HEK293 (cell line): ENCODE measurements at regions not wholly inside any gene's neighbourhood (a gene's known extent, or its start where the extent isn't known, plus 50 kb on each side); places are given as distances from the start of the nearest gene placed in this dataset.

Experiments
- CTCF ChIA-PET: fragments of 350-600 bp; formaldehyde crosslinking; extraction: SDS; loops from one replicate; lab custom pipeline; 2021; ENCODE audit warnings: antibody characterized with exemption; lab: Yijun Ruan, JAX
- POLR2A ChIA-PET: fragments of 300-600 bp; formaldehyde crosslinking; extraction: SDS; loops from one replicate; lab custom pipeline; 2020; ENCODE audit warnings: antibody characterized with exemption, inconsistent platforms; lab: Yijun Ruan, JAX
- H3K27ac ChIP-seq: fragments of 200-500 bp; sonication (Bioruptor generic); 2 replicates; pipeline ENCODE4 v1.5.1; 2014; ENCODE audit warnings: low read depth, low read length, control low read depth, inconsistent platforms; ENCODE audit errors: extremely low read depth
- H3K36me3 ChIP-seq, 2 experiments: fragments of 200-500 bp in 1 of 2; sonication (Bioruptor generic) in 1 of 2; 1 replicate in 1 of 2; 2 replicates in 1 of 2; pipeline ENCODE4 v1.5.1; 2014 to 2017; ENCODE audit warnings: inconsistent platforms in 2 of 2, low read length in 2 of 2; ENCODE audit not compliant: control insufficient read depth in 2 of 2, insufficient read depth in 1 of 2
- H3K4me1 ChIP-seq: fragments of 200-500 bp; sonication (Bioruptor generic); 2 replicates; pipeline ENCODE4 v1.5.1; 2014; ENCODE audit warnings: mild to moderate bottlenecking, low read length, inconsistent platforms; ENCODE audit not compliant: control insufficient read depth, insufficient read depth
- H3K4me3 ChIP-seq: 2 replicates; pipeline ENCODE4 v1.5.1; 2011; ENCODE audit warnings: low read depth, mild to moderate bottlenecking, control low read depth, low read length, moderate library complexity
- H3K9me3 ChIP-seq: fragments of 200-500 bp; sonication (Bioruptor generic); 2 replicates; pipeline ENCODE4 v1.5.1; 2014; ENCODE audit warnings: low read depth, low read length, inconsistent platforms; ENCODE audit not compliant: control insufficient read depth, insufficient read depth
- BCL11A ChIP-seq: fragments of 450-650 bp; formaldehyde crosslinking; IDR thresholded peaks from 2 replicates; pipeline ENCODE4 v1.5.1; 2016; ENCODE audit warnings: low read depth, missing biosample characterization, missing genetic modification characterization
- GLI2 ChIP-seq: fragments of 450-650 bp; formaldehyde crosslinking; IDR thresholded peaks from 2 replicates; pipeline ENCODE4; 2017; ENCODE audit warnings: missing biosample characterization, missing genetic modification characterization, low read depth, borderline replicate concordance
- HOXD13 ChIP-seq: sonication (generic); formaldehyde crosslinking; IDR thresholded peaks from 2 replicates; pipeline ENCODE4 v1.8.0; 2022; ENCODE audit warnings: missing genetic modification reagents, borderline replicate concordance
- KLF7 ChIP-seq: fragments of 450-650 bp; formaldehyde crosslinking; IDR thresholded peaks from 2 replicates; pipeline ENCODE4 v1.5.1; 2016; ENCODE audit warnings: missing biosample characterization, missing genetic modification characterization, borderline replicate concordance
- KLF9 ChIP-seq: fragments of 450-650 bp; formaldehyde crosslinking; IDR thresholded peaks from 2 replicates; pipeline ENCODE4 v1.5.1; 2016; ENCODE audit warnings: missing biosample characterization, missing genetic modification characterization, low read depth
- MYNN ChIP-seq: fragments of 450-650 bp; formaldehyde crosslinking; IDR thresholded peaks from 2 replicates; pipeline ENCODE4 v1.5.1; 2016; ENCODE audit warnings: missing biosample characterization, missing genetic modification characterization, borderline replicate concordance
- YY2 ChIP-seq: fragments of 450-650 bp; formaldehyde crosslinking; IDR thresholded peaks from 2 replicates; pipeline ENCODE4 v1.5.1; 2016; ENCODE audit warnings: missing biosample characterization, missing genetic modification characterization
- ZBTB1 ChIP-seq: fragments of 450-650 bp; formaldehyde crosslinking; IDR thresholded peaks from 2 replicates; pipeline ENCODE4 v1.5.1; 2016; ENCODE audit warnings: missing biosample characterization, missing genetic modification characterization
- ZFHX2 ChIP-seq: fragments of 450-650 bp; formaldehyde crosslinking; conservative IDR thresholded peaks from 2 replicates; pipeline ENCODE4 v1.5.1; 2016; ENCODE audit warnings: missing biosample characterization, missing genetic modification characterization
- ZNF114 ChIP-seq: fragments of 450-650 bp; formaldehyde crosslinking; IDR thresholded peaks from 2 replicates; pipeline ENCODE4 v1.5.0; 2017; ENCODE audit warnings: missing biosample characterization, missing genetic modification characterization
- ZNF138 ChIP-seq: fragments of 450-650 bp; formaldehyde crosslinking; IDR thresholded peaks from 2 replicates; pipeline ENCODE4 v1.5.1; 2016; ENCODE audit warnings: missing biosample characterization, missing genetic modification characterization, borderline replicate concordance
- ZNF16 ChIP-seq: fragments of 450-650 bp; formaldehyde crosslinking; IDR thresholded peaks from 2 replicates; pipeline ENCODE4 v1.5.1; 2016; ENCODE audit warnings: low read depth, missing biosample characterization, missing genetic modification characterization
- ZNF19 ChIP-seq: fragments of 450-650 bp; formaldehyde crosslinking; IDR thresholded peaks from 2 replicates; pipeline ENCODE4; 2016; ENCODE audit warnings: missing biosample characterization, missing genetic modification characterization, low read depth
- ZNF2 ChIP-seq: fragments of 450-650 bp; formaldehyde crosslinking; IDR thresholded peaks from 2 replicates; pipeline ENCODE4 v1.5.1; 2016; ENCODE audit warnings: missing biosample characterization, missing genetic modification characterization
- ZNF24 ChIP-seq: fragments of 450-650 bp; formaldehyde crosslinking; IDR thresholded peaks from 2 replicates; pipeline ENCODE4 v1.5.1; 2016; ENCODE audit warnings: missing biosample characterization, missing genetic modification characterization
- ZNF335 ChIP-seq: fragments of 450-650 bp; formaldehyde crosslinking; conservative IDR thresholded peaks from 2 replicates; pipeline ENCODE4 v1.5.1; 2016; ENCODE audit warnings: missing biosample characterization, missing genetic modification characterization
- ZNF404 ChIP-seq: fragments of 450-650 bp; formaldehyde crosslinking; IDR thresholded peaks from 2 replicates; pipeline ENCODE4 v1.5.1; 2017; ENCODE audit warnings: missing biosample characterization, missing genetic modification characterization
- ZNF555 ChIP-seq: fragments of 450-650 bp; formaldehyde crosslinking; conservative IDR thresholded peaks from 2 replicates; pipeline ENCODE4 v1.5.1; 2017; ENCODE audit warnings: missing biosample characterization, mild to moderate bottlenecking, missing genetic modification characterization, inconsistent platforms
- ZNF629 ChIP-seq: fragments of 450-650 bp; formaldehyde crosslinking; IDR thresholded peaks from 2 replicates; pipeline ENCODE4 v1.5.1; 2017; ENCODE audit warnings: missing biosample characterization, missing genetic modification characterization
- ZNF660 ChIP-seq: fragments of 450-650 bp; IDR thresholded peaks from 2 replicates; pipeline ENCODE4 v1.5.1; 2018; ENCODE audit warnings: missing biosample characterization, mild to moderate bottlenecking, missing genetic modification characterization
- ZNF677 ChIP-seq: fragments of 450-650 bp; IDR thresholded peaks from 2 replicates; pipeline ENCODE4 v1.5.0; 2018; ENCODE audit warnings: missing biosample characterization, mild to moderate bottlenecking, missing genetic modification characterization, moderate library complexity
- ZNF747 ChIP-seq: fragments of 450-650 bp; formaldehyde crosslinking; IDR thresholded peaks from 2 replicates; pipeline ENCODE4 v1.5.1; 2016; ENCODE audit warnings: missing biosample characterization, missing genetic modification characterization
- ZNF777 ChIP-seq: fragments of 450-650 bp; formaldehyde crosslinking; IDR thresholded peaks from 2 replicates; pipeline ENCODE4 v1.5.1; 2017; ENCODE audit warnings: missing biosample characterization, missing genetic modification characterization, borderline replicate concordance
- ZNF830 ChIP-seq: fragments of 450-650 bp; IDR thresholded peaks from 2 replicates; pipeline ENCODE4 v1.5.0; 2018; ENCODE audit warnings: missing biosample characterization, missing genetic modification characterization, low read depth, mild to moderate bottlenecking, moderate library complexity
- ZNF843 ChIP-seq: fragments of 450-650 bp; formaldehyde crosslinking; IDR thresholded peaks from 2 replicates; pipeline ENCODE4 v1.5.1; 2016; ENCODE audit warnings: missing biosample characterization, missing genetic modification characterization
- ZSCAN16 ChIP-seq: fragments of 450-650 bp; formaldehyde crosslinking; IDR thresholded peaks from 2 replicates; pipeline ENCODE4 v1.5.1; 2016; ENCODE audit warnings: missing biosample characterization, missing genetic modification characterization
- TF ChIP-seq, protein P1 (sequence below): fragments of 450-650 bp; IDR thresholded peaks from 2 replicates; pipeline ENCODE4 v1.5.1; 2018; ENCODE audit warnings: missing biosample characterization, mild to moderate bottlenecking, missing genetic modification characterization
- TF ChIP-seq, protein P2 (sequence below): fragments of 450-650 bp; formaldehyde crosslinking; IDR thresholded peaks from 2 replicates; pipeline ENCODE4 v1.5.1; 2016; ENCODE audit warnings: missing biosample characterization, missing genetic modification characterization
- TF ChIP-seq, protein P3 (sequence below): fragments of 450-650 bp; formaldehyde crosslinking; IDR thresholded peaks from 2 replicates; pipeline ENCODE4 v1.5.1; 2016; ENCODE audit warnings: missing biosample characterization, missing genetic modification characterization
- TF ChIP-seq, protein P4 (sequence below): IDR thresholded peaks from 2 replicates; pipeline ENCODE4 v1.6.1; 2011; ENCODE audit warnings: mild to moderate bottlenecking, low read depth, low read length, borderline replicate concordance
- TF ChIP-seq, protein P5 (sequence below): fragments of 450-650 bp; formaldehyde crosslinking; IDR thresholded peaks from 2 replicates; pipeline ENCODE4 v1.5.1; 2016; ENCODE audit warnings: missing biosample characterization, missing genetic modification characterization

DNA sequence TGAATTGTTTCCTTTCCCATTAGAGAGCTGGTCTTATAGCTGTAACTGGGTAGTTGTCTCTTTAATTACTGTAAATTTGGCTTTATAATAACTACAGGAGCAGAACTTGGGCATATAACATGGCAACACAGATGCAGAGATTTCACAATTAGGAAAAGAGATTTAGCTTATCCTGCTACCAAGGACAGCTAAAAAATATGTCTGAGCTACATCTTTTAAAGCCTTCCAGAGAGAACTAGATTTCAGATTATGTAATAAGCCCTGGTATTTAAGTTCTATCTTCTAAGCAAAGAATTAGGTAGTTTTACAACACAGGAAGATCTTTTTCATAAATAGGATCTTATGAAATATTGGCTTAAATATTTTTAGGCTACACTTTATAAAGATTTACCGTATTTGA lies 313.8 kb downstream of the S1PR1 start:
- ChIA-PET CTCF (interaction anchor here (1.2 kb wide), 1 partner anchor 16 kb away, joined by 3 read pairs; no protein-coding TSS in a partner anchor), POLR2A (interaction anchor here (1.1 kb wide), 1 partner anchor 21 kb away, joined by 3 read pairs; no protein-coding TSS in a partner anchor)
- no peak for TF ChIP-seq KLF7
- TF ChIP-seq BCL11A (tag by site-specific recombination), result no peak
- TF ChIP-seq, protein P1, sequence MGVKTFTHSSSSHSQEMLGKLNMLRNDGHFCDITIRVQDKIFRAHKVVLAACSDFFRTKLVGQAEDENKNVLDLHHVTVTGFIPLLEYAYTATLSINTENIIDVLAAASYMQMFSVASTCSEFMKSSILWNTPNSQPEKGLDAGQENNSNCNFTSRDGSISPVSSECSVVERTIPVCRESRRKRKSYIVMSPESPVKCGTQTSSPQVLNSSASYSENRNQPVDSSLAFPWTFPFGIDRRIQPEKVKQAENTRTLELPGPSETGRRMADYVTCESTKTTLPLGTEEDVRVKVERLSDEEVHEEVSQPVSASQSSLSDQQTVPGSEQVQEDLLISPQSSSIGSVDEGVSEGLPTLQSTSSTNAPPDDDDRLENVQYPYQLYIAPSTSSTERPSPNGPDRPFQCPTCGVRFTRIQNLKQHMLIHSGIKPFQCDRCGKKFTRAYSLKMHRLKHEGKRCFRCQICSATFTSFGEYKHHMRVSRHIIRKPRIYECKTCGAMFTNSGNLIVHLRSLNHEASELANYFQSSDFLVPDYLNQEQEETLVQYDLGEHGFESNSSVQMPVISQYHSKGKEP (tag by site-specific recombination), result no peak
- no peak for TF ChIP-seq ZBTB1 (tag by site-specific recombination)
- no peak for TF ChIP-seq ZNF747 (tag by site-specific recombination)
- TF ChIP-seq ZNF843 (tag by site-specific recombination), result no peak
- no peak for TF ChIP-seq ZNF555 (tag by site-specific recombination)
- TF ChIP-seq ZNF19, result no peak
- TF ChIP-seq ZNF677 (tag by site-specific recombination), result no peak
- TF ChIP-seq, protein P2, sequence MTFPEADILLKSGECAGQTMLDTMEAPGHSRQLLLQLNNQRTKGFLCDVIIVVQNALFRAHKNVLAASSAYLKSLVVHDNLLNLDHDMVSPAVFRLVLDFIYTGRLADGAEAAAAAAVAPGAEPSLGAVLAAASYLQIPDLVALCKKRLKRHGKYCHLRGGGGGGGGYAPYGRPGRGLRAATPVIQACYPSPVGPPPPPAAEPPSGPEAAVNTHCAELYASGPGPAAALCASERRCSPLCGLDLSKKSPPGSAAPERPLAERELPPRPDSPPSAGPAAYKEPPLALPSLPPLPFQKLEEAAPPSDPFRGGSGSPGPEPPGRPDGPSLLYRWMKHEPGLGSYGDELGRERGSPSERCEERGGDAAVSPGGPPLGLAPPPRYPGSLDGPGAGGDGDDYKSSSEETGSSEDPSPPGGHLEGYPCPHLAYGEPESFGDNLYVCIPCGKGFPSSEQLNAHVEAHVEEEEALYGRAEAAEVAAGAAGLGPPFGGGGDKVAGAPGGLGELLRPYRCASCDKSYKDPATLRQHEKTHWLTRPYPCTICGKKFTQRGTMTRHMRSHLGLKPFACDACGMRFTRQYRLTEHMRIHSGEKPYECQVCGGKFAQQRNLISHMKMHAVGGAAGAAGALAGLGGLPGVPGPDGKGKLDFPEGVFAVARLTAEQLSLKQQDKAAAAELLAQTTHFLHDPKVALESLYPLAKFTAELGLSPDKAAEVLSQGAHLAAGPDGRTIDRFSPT (tag by site-specific recombination), result no peak
- TF ChIP-seq ZNF2 (tag by site-specific recombination), result no peak
- TF ChIP-seq HOXD13 (CRISPR knock-in tag), result no peak
- no peak for TF ChIP-seq ZNF660 (tag by site-specific recombination)
- TF ChIP-seq GLI2 (tag by site-specific recombination), result no peak
- TF ChIP-seq KLF9 (tag by site-specific recombination), result no peak
- TF ChIP-seq ZNF16 (tag by site-specific recombination), result no peak
- TF ChIP-seq, protein P3, sequence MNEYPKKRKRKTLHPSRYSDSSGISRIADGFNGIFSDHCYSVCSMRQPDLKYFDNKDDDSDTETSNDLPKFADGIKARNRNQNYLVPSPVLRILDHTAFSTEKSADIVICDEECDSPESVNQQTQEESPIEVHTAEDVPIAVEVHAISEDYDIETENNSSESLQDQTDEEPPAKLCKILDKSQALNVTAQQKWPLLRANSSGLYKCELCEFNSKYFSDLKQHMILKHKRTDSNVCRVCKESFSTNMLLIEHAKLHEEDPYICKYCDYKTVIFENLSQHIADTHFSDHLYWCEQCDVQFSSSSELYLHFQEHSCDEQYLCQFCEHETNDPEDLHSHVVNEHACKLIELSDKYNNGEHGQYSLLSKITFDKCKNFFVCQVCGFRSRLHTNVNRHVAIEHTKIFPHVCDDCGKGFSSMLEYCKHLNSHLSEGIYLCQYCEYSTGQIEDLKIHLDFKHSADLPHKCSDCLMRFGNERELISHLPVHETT (tag by site-specific recombination), result no peak
- TF ChIP-seq ZNF24 (tag by site-specific recombination), result no peak
- TF ChIP-seq, protein P4, sequence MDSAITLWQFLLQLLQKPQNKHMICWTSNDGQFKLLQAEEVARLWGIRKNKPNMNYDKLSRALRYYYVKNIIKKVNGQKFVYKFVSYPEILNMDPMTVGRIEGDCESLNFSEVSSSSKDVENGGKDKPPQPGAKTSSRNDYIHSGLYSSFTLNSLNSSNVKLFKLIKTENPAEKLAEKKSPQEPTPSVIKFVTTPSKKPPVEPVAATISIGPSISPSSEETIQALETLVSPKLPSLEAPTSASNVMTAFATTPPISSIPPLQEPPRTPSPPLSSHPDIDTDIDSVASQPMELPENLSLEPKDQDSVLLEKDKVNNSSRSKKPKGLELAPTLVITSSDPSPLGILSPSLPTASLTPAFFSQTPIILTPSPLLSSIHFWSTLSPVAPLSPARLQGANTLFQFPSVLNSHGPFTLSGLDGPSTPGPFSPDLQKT, result no peak
- TF ChIP-seq, all 188 proteins: peak for 0

DNA sequence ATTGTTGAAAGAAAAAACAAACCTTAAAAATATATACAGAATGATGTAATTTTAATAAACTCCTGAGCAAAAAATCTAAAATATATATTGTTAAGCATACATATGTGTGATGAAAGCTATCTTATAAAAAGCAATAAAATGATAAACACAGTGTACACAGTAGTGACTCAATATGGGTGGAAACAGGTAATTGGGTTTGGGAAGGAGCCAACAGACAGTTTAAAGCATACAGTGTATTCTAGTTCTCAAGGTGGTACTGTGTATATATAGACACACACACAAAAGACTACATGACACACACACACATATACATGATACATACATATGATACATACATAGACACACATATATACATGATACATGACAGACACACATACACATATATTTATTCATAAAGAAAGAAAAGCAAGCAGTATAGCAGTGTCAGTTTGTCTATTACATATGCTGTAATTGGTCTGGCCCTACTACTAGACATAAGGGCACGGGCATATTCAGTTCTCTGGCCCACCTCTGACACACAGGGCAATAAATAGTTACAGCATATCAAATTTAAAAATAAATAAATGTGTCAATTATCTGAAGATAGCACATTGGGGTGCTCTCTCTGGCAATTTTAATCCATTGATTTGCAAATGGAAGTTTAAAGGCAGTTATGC lies 330.2 kb downstream of the S1PR1 start:
- ChIA-PET POLR2A (no interaction called here), CTCF (interaction anchor here (0.6 to 1.8 kb wide), 6 partner anchors 13 to 521 kb away, joined by 3 to 25 read pairs (median 4); no protein-coding TSS in a partner anchor)
- Histone ChIP-seq H3K4me3 (no peak overlapping the region), H3K4me1 (no peaks in the 10 kb centered on the region), H3K27ac (no peak overlapping the region), H3K9me3 (no peaks in the 10 kb centered on the region), H3K36me3 (no peaks in the 10 kb centered on the region)
- TF ChIP-seq ZNF138 (no peak), ZNF830 (tag by site-specific recombination) (no peak), ZNF335 (tag by site-specific recombination) (no peak), ZSCAN16 (tag by site-specific recombination) (no peak), YY2 (tag by site-specific recombination) (no peak), ZNF629 (tag by site-specific recombination) (no peak), ZNF114 (tag by site-specific recombination) (no peak), ZFHX2 (tag by site-specific recombination) (no peak), ZNF677 (tag by site-specific recombination) (no peak), ZNF404 (tag by site-specific recombination) (no peak), ZNF777 (tag by site-specific recombination) (no peak), MYNN (tag by site-specific recombination) (no peak)
- TF ChIP-seq, protein P5, sequence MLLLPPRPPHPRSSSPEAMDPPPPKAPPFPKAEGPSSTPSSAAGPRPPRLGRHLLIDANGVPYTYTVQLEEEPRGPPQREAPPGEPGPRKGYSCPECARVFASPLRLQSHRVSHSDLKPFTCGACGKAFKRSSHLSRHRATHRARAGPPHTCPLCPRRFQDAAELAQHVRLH, result no peak

More for the DNA sequence above, 313.8 kb downstream of the S1PR1 start:
- no peak overlapping the region for H3K4me3 ChIP-seq
- H3K4me1 ChIP-seq, result no peaks in the 10 kb centered on the region
- no peak overlapping the region for H3K27ac ChIP-seq
- no peaks in the 10 kb centered on the region for H3K36me3 ChIP-seq
- no peaks in the 10 kb centered on the region for H3K9me3 ChIP-seq
